DOHH2 (cell line): ENCODE measurements at regions not wholly inside any gene's neighbourhood (a gene's known extent, or its start where the extent isn't known, plus 50 kb on each side); places are given as distances from the start of the nearest gene placed in this dataset.

ENCODE experiments used
- CTCF ChIP-seq: fragments of 200-600 bp; sonication (generic); IDR thresholded peaks from one replicate; pipeline ENCODE4 v1.5.1; 2014; ENCODE audit warnings: antibody characterized with exemption, mild to moderate bottlenecking, low read depth, low read length; ENCODE audit not compliant: poor library complexity, severe bottlenecking
- EZH2phosphoT487 ChIP-seq: fragments of 200-600 bp; sonication (generic); IDR thresholded peaks from 2 replicates; pipeline ENCODE4 v1.6.1; 2017; ENCODE audit warnings: borderline replicate concordance, mild to moderate bottlenecking, antibody characterized with exemption, low read length, moderate library complexity, mixed read lengths

- TF ChIP-seq CTCF = no peak
- TF ChIP-seq EZH2phosphoT487 = no peak
Measured at GRCh38 chr1:218874801-218875400, 298.8 kb upstream of the LYPLAL1 start.
